Superior temporal gyrus (tissue), 1 donor: ENCODE measurements at regions not wholly inside any gene's neighbourhood (a gene's known extent, or its start where the extent isn't known, plus 50 kb on each side); places are given as distances from the start of the nearest gene placed in this dataset.

Experiments
- DNase-seq: peaks from one replicate; pipeline ENCODE4 v3.0.0-alpha.2; 2016; ENCODE audit errors: extremely low spot score

DNA sequence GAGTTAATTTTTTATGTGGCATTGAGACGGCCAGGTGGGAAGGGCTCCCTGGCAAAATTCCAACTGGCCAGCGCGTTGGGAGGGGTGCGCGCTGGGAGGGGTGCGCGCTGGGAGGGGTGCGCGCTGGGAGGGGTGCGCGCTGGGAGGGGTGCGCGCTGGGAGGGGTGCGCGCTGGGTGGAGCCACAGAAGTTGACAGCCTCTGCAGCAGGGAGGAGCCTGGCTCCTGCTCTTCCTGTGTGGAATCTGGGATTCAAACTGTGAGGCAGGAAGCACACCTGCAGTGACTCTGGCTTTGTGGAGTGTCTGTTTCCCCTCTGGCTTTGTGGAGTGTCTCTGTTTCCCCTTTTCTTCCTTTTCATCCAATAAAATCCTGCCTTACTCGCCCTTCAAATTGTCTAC is 147.9 kb upstream of the CBLN2 start:
- no peak for DNase-seq

DNA sequence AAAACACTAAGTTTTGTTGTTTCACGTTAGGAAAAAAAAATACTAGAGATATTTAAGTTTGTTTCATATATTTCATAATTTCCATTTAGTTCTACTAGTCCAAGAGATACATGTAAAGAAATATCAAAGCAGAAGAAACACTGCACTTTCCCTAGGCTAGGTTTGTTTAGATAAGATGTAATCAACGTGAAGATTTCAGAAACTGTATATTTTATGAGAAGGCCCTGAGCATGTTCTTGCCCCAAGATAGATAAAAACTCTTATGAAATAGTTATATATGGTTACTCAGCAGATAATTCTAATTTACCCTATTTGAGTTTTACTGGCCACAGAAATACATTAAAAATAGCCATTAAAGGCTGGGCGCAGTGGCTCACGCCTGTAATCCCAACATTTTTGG is 143.6 kb upstream of the CBLN2 start:
- DNase-seq = no peak

- DNase-seq = no peak
These were observed 131.3 kb upstream of the CBLN2 start for GRCh38 chr18:72675394-72675793.

DNA sequence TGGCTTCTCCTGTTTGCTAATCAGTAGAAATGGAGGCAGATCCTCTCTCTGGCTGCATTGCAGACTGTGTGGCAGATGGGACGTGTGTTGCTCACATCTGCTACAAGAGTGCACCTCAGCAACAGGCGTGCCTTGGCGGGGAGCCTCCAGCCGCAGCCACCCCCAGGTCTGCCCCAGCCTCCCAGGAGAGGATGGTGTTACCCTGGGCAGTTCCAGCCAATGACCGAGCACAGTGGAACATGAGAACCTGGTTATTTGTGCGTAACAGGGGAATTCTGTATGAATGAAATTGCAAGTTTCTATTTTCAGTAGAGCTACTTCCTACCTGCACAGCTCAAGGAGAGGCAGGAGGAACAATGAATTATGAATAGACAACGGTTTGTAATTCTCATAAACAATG is 130.6 kb upstream of the CBLN2 start:
- no peak for DNase-seq

DNA sequence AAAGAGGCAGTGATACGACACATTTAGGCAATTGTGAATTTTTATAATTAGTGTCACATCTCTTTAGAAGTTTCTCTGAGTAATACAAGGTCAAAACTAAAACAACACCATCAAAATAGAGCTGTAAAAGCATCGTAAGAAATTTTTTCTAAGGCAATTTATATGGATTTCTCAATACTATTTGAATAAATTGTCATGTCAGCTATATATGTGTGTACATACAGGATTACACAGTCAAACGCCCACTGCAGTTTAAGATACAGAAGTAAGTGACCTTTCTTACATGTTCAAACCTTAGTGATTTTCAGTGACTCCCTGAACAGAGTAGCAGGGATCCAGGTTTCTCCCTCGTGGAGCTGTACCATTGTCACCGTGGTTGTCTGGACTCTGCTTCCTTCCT is 129.1 kb upstream of the CBLN2 start:
- no peak for DNase-seq

DNA sequence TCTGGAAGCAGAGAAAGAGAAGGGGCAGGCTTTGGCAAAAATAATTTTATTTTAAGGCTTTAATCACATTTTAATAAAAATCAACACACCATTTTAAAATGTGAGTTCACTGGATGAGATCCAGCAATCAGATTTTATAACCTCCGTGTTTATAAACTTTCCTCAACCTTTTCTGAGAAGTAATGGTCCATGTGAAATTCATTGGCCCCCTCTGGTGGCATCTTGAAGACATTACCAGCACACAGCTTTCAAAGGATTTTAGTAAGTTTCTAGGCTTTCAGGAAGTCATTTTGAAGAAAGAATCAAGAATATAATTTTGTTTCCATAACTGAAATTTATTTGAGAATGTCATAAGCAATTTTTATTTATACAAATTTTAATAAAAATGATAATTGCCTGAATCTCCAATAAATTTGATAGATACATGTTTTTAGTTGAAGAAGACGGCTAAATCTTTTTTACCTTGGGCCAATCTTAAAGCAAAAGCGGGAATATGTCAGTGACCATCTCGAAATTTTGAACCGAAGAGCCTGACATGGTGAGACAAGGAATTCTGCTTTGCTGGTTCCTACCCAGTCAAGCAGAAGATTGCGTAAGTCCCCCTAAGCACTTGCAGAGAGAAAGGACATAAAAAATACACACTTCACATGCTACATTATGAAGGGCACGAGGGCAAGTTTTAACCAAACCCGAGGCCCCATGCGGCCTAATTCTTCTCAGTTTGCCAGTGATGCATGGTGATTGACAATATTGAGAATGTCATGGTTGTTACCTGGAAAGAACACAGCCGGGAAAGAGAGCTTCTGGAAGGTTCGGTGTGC is 128.4 kb upstream of the CBLN2 start:
- peak; percentile 69 for DNase-seq

- no peak for DNase-seq
These were observed 123.8 kb upstream of the CBLN2 start for GRCh38 chr18:72667932-72668331.

- DNase-seq = peak; percentile 60
These were observed 109.0 kb upstream of the CBLN2 start for GRCh38 chr18:72652990-72653593.

- DNase-seq = no peak
These were observed 106.9 kb upstream of the CBLN2 start for GRCh38 chr18:72651033-72651432.

GRCh38 chr18:72648481-72648960 is 104.4 kb upstream of the CBLN2 start:
- no peak for DNase-seq

- DNase-seq = no peak
These were observed 103.9 kb upstream of the CBLN2 start for GRCh38 chr18:72648079-72648478.

DNA sequence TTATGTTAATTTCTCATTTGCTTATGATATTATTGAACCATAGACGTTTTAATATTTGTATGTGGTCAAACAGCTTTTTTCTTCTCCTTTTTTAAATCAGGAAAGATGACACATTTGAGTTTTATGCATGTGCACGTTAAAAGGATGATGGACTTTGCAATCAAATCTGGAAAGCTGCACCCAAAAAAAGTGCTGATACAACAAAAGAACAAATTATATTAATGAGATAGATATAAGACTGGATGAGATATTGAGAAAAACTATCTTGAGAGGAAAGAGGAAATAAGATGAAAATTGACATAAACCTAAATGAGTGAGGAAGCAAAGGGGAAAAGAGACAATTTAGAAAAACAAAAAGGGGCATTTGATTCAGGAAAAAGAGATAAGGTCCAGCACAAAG is 96.4 kb upstream of the CBLN2 start:
- no peak for DNase-seq

- peak; percentile 64 for DNase-seq
These were observed 94.2 kb upstream of the CBLN2 start for GRCh38 chr18:72638376-72638775.

DNA sequence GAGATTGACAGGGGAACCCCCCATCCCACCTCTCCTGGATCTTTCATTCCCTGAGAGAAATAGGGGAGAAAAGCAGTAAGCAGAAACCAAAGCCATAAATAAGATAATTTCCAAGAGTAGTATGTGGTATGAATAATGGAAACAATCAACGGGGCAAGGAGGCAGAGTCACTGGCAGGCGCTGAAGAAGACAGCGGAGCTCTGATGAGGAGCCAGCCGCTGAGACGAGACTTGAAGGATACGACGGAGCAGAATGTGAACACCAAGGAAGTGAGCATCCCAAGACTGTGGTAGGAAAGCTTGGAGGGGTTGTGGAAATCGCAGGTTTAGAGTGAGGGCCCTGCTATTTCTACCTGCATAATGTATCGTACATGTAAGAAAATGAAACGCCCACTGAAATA is 93.6 kb upstream of the CBLN2 start:
- DNase-seq = no peak

DNA sequence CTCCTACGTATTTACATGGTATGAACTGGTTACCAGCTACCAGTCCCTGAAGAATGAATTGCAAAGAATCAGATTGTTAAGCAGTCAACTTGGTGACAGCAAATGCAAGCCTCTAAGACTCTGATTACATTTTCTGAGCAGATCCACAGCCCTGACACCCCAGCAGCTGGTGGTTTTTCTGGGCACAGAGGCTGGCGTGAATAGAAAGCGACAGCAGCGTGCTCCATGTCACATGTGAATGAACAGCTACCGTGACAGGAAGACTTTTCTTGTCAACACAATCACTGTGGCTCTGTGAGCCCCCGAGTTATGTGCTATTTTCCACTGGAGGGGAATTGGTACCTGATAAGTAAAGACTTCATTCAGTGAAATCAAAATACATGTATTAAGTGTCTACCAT is 93.2 kb upstream of the CBLN2 start:
- no peak for DNase-seq

DNA sequence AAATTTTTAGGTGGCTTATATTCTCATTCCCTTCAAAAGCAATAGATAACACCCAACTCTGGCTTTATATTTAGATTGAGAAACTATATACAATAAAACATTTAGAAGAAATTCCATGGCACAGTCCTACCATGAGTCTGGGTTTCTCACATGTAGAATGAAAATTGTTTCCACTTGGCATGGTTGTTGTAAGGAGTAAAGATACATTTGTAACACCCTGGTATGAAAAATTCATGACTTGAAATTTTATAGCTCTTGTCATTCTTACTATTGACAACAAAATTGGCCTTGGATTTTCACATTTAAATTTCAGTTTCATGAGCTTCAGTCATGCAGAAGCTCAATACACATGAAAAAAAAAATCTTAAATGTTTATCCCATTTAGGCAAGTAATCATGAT is 92.5 kb upstream of the CBLN2 start:
- no peak for DNase-seq

- DNase-seq = no peak
These were observed 90.4 kb upstream of the CBLN2 start for GRCh38 chr18:72634500-72634899.

DNA sequence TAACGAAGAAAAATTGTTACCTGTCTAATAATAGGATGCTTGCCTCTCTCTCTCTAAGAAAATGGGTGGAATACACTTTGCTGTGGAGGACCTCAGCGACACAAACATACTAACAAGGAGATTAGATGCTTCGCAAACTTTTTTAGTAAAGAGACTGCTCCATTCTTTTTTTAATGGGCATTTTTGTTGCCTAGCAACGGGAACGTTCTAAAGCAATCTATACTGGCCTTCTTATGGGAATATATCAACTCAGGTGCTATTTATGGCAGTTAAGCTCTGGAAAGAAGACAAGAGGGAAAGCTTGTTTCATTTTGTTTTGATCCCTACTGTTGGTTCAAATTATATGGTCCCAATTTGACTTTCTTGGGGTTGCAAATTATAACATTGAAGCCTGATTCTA is 86.8 kb upstream of the CBLN2 start:
- no peak for DNase-seq

- DNase-seq = no peak
These were observed 79.3 kb upstream of the CBLN2 start for GRCh38 chr18:72623444-72623843.

- DNase-seq = no peak
These were observed 69.4 kb upstream of the CBLN2 start for GRCh38 chr18:72613534-72613930.

DNA sequence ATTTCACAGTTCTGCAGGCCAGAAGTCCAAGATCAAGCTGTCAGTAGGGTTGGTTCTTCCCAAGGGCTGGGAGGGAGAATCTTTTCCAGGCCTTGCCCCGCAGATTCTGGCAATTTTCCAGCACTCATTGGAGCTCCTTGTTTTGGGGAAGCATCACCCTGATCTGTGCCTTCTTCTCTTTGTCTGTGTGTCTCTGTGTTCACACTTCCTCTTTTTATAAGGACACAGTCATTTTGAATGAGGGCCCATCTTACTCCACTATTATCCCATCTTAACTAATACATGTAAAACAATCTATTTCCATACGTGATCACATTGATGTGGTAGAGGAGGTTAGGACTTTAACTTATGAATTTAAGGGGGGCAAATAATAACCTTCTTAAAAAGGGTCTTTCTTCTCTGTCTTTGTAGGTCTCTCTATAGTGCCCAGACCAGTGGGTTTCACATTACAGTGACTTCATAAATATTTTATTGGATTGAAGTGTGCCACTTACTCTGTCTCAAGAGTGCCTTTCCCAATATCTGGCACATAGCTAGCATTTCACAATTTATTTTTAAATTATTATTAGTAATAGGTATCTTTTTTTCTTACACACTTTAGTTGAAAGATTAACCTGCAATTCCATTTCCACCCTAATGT is 68.9 kb upstream of the CBLN2 start:
- DNase-seq = no peak

- DNase-seq = no peak
These were observed 61.2 kb upstream of the CBLN2 start for GRCh38 chr18:72605376-72605775.

- DNase-seq = no peak
These were observed 57.8 kb upstream of the CBLN2 start for GRCh38 chr18:72601944-72602343.
